GM19467 (cell line): ENCODE measurements at regions not wholly inside any gene's neighbourhood (a gene's known extent, or its start where the extent isn't known, plus 50 kb on each side); places are given as distances from the start of the nearest gene placed in this dataset.
"Not testable (repeated sequence)": the region's sequence is repeated elsewhere in the genome, so short reads cannot be mapped to it uniquely, and the experiment has no call there.

Source experiments
- ATAC-seq: cut with Tn5 transposase; IDR thresholded peaks from one replicate; pipeline ENCODE4 v1.9.1; 2021; ENCODE audit warnings: mild to moderate bottlenecking, moderate library complexity; ENCODE audit not compliant: unreplicated experiment

GRCh38 chr14:49159081-49159480, 427.1 kb downstream of the RPS29 start:
- ATAC-seq: no peak

- no peak for ATAC-seq
Measured at GRCh38 chr14:49139593-49139992, 446.6 kb downstream of the RPS29 start.

GRCh38 chr14:49134940-49135339, 451.2 kb downstream of the RPS29 start:
- no peak for ATAC-seq

GRCh38 chr14:49121246-49121645, 464.9 kb downstream of the RPS29 start:
- no peak for ATAC-seq

GRCh38 chr14:49114161-49114893, 471.9 kb downstream of the RPS29 start:
- ATAC-seq: no peak

GRCh38 chr14:49106741-49107667, 479.2 kb downstream of the RPS29 start:
- no peak for ATAC-seq

GRCh38 chr14:49105956-49106355, 480.2 kb downstream of the RPS29 start:
- no peak for ATAC-seq

GRCh38 chr14:49105512-49105911, 480.7 kb downstream of the RPS29 start:
- ATAC-seq: no peak

GRCh38 chr14:49092345-49092744, 493.8 kb downstream of the RPS29 start:
- ATAC-seq: no peak

- ATAC-seq: no peak
Measured at GRCh38 chr14:49089107-49089506, 497.1 kb downstream of the RPS29 start.

GRCh38 chr14:49073292-49073691, 512.9 kb downstream of the RPS29 start:
- not testable (repeated sequence) for ATAC-seq

- ATAC-seq: no peak
Measured at GRCh38 chr14:49058511-49058910, 527.7 kb downstream of the RPS29 start.

GRCh38 chr14:49057838-49058510, 528.2 kb downstream of the RPS29 start:
- no peak for ATAC-seq

GRCh38 chr14:49056021-49056420, 530.2 kb downstream of the RPS29 start:
- ATAC-seq: no peak

GRCh38 chr14:49052521-49052920, 533.7 kb downstream of the RPS29 start:
- no peak for ATAC-seq

GRCh38 chr14:49051328-49052060, 534.7 kb downstream of the RPS29 start:
- no peak for ATAC-seq

GRCh38 chr14:49050822-49051221, 535.4 kb downstream of the RPS29 start:
- no peak for ATAC-seq

- ATAC-seq: no peak
Measured at GRCh38 chr14:49049711-49050110, 536.5 kb downstream of the RPS29 start.

- no peak for ATAC-seq
Measured at GRCh38 chr14:49044981-49045380, 541.2 kb downstream of the RPS29 start.

- no peak for ATAC-seq
Measured at GRCh38 chr14:49036984-49037516, 549.1 kb downstream of the RPS29 start.
